ENCODE measurements at regions not wholly inside any gene's neighbourhood (a gene's known extent, or its start where the extent isn't known, plus 50 kb on each side); places are given as distances from the start of the nearest gene placed in this dataset.

DNA sequence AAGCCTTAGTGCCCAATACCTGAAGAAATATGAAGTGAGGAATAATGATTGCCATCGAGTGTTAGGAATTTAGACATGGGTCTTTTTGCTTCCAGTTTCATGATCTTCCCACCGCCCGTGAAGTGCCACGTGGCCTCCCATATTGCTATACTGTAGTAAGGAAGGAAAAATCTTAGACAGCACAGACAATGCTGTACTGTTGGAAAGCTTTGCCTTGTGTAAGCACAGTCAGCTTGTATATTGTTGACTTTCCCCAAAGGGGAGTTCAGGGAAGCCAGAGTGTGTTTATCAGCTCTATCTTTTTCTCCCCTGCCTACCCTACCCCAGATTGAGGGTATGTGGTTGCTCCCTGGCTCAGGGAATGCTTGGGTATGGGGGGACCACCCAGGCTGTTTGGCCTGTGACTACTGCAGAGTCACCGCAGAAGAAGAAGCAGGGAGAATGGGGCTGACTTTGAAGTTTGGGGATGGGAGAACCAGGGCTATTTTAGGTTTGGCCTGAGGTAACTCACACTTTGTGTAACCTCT is 161.8 kb upstream of the MEF2C start:
- DNase-seq: no peak

DNA sequence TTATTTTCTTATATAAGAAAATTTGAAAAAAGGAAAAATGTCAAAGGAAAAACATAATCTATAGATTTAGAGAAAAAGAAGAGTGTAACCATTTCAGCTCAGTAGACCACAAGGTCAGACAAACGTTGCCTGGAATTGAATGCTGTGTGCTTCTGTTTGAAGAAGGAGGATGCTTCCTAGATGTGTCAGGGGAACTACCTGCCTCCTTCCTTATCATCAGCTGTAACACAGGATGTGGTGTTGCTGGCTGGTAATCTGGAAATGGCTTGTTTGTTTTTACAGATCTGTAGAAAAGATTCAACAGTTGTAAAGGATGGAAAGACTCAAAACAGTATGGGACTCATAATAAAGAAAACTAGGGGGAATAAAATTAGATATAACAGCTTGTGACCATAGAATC is 160.7 kb upstream of the MEF2C start:
- peak; percentile 73 for DNase-seq

DNA sequence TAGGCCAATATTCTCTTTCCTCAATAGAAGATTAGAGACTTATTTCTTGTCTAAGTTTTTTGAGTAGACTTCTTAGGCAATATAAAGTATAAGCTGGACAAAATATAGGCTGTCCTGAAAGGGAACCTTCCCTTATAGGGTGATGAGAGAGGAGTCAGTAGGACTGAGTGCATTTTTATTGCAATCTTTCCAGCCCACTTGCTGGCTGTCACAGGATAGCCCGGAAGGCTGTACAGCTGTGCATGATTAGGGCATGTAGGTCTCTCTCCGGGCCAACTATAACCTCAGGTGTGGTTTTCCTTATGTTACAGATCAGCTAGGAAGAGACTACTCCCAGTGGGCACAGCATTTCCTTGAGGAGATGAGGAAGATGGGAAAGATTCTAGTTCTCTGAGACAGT is 159.8 kb upstream of the MEF2C start:
- DNase-seq: no peak

DNA sequence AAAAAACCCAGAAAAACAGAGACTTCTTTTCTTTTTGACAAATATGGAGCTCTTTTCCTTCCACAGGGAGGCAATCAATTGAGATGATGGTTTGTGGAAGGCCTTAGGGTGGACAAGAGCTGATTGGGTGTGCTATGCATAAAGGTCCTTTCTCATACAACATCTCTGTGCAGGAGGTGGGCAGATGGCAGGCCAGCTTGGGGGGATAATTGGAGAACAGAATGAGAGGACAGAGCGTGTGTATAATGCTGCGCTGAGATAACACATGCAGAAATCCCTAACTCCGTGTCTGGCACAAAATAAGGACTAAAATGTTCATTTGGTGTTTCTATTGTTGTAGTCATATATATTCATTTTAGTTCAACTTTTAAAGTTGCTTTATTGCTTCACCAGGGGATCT is 159.0 kb upstream of the MEF2C start:
- no peak for DNase-seq

DNA sequence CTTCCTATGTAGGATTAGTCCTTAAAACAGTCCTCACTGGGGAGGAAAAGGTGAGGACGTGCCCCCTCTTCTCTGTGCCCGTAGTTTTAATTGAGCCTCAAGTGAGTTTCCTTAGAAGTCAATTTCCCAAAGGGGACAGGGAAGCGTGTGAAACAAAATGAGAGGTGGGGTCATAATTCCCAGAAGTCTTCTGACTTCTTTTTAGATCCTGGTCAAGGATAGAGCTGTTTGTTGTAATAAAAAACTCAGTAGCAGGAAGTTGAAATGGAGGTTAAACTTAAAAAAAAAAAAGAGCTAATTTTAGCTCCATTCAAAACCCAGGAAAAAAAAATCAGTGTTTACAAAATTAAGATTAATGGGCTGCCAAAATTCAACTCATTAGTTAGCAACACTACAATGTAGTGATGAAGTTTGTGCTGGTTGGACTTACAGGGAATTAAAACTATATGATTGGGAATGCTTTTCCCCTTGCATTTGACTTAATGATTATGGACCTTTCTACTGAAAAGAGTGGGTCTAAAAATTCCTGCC is 158.3 kb upstream of the MEF2C start:
- DNase-seq: no peak

DNA sequence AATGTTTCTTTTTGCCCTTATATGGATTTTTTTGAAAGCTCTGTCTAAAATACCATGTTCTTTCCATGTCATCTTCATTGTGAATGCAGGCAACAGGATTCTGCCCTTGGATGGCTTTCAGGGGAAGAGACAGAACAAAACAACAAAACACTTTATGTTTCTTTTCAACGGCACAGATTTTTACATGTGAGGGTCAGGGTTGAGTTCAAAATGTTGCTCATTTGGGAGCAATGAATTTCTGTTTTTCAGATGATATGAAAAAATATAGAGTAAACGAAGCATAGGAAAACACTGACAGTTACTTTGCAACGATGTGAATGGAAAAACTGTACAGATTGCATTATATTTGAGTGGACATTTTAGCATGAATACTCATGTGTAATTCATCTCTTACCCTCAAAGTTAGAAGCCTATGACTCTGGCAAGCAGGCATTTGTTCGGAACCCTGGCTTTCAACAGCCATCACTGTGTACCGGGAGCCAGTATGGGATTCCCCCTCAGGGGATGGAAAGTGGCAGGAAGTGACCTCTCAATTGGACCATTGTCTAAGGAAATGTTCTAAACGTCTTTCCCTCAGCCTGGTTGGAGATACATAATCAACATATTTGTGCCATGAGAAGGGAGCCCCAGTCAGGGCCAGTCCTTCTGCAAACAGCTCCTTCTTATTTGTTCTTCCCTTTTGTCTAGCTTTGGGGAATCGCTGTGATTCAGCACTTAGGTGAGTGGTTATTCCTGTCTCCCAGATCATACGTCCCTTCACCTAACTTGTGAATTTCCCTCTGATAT is 153.9 kb upstream of the MEF2C start:
- peak; percentile 96 for DNase-seq

DNA sequence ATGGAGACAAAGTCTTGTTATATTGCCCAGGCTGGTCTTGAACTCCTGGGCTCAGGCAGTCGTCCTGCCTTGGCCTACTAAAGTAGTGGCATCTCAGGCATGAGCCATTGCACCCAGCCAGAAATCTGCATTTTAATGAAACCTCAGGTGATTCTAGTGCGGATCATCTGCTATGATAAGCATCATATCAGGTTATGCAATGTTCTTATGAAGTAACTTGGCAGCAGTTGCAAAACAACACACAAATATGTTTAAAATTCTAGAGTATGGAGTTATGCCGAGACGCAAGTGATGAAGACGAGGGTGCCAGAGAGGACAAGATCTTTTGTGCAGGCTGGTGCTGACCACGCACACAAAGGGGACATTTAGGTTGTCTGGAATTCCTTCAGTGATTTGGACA is 153.2 kb upstream of the MEF2C start:
- no peak for DNase-seq

DNA sequence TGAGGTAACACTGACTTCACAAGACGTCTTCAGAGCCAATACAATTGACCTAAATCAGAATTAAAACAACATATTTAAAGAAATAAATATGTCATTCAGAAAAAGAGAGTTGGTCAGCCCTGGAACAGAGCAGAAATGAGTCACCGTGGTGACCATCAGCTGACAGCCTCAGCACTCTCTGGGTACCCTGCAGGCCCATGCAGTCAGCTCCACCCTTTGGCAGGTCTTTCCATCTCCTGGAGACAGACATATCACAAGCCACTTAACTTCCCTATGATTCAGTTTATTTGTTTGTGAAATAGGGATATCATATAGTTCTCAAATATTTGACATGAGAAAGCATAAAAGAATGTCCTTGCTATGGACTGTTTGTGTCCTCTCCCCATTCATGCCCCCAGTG is 151.6 kb upstream of the MEF2C start:
- DNase-seq: no peak

DNA sequence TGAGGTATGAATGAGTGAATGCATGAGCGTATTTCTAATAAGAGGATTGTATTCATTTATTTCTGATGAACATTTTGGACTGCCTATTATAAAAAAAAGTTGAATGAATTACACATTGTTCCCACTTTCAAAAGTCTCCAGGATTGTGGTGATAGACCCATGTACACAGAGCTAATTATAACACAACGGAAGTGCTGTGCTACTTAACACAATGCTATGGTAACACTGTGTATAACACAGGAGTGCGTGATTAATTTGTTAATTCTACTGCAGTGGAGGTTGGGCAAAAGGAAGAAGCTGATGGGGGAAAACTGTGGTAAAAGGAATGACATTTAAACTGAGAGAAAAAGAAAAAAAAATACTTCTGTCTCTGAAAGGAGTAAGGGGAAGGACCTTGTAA is 147.8 kb upstream of the MEF2C start:
- no peak for DNase-seq

DNA sequence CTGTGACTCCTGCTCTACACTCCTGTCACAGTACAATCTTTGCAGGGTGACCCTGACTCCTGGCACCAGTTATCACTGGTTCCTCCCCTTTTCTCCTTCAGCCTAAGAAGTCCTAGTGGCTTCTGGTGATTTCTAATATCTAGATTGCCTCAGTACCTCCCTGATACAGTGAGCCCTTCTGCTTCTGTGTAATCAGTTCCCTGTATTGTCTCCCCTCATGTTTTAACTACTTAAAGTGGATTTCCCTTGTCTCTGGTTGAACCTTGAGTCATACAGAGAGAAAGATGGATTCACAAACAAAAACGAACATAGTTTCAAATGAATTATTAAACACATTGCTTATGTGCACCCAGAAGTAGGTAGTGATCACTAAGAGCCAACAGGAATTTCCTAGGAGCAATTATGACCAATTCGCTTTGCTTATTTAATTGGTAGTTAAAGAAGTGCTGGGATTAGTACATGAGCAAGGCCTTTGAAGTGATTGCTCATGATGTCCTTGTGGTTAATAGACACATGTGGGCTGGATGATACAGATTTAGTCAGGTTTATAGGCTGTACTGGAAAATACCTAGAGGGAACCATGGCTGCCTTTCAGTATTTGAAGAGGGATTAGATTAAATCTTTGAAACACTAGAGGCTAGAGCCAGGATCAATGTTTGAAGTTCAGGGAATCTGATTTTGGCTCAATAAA is 145.8 kb upstream of the MEF2C start:
- DNase-seq: no peak

DNA sequence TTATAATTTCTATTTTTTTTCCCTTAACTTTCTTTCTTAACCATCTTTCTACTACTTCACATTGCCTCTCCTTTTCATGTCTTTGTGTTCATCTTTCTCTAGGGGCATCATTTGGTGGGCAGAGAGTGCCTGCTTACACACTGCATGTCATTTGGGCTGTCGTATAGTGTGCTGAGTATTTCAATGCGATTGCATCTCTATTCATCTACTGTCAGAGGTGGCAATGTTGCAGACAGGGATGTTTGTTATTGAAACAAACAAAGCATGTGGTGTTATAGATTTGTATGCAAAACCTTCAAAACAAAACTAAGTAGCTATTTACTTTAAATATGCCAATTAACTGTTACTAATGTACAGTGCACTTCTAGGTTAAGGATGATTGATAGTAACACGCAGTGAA is 141.1 kb upstream of the MEF2C start:
- no peak for DNase-seq

DNA sequence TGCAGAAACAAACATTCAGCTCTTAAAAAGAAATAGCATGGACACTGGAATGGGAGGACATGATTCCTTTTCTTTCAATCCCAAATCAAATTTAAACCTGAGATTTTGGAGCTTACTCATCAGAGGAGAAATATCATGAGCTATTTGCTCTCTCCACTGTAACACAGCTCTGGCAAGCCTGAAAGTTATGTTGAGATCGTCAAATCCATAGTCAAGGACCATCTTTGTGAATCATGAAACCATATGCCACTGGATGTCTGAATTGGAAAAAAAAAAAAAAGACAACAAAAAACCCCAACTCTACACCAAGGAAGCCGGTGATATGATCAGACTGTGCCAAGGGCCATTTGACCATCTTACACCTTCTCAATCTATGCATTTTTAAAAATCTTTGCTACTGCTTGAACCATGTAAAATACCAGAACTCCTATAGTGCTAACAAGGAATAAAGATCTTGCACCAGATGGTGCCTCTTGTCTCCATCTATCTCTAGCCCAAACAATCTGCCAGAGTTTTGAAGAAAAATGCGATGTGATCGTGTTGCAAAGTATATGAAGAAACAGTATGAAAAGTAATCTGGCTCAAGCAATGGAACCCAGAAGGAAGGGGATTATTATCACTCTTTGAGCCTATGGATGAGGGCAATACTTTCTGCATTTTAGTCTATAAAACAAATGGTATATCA is 138.1 kb upstream of the MEF2C start:
- DNase-seq: no peak

DNA sequence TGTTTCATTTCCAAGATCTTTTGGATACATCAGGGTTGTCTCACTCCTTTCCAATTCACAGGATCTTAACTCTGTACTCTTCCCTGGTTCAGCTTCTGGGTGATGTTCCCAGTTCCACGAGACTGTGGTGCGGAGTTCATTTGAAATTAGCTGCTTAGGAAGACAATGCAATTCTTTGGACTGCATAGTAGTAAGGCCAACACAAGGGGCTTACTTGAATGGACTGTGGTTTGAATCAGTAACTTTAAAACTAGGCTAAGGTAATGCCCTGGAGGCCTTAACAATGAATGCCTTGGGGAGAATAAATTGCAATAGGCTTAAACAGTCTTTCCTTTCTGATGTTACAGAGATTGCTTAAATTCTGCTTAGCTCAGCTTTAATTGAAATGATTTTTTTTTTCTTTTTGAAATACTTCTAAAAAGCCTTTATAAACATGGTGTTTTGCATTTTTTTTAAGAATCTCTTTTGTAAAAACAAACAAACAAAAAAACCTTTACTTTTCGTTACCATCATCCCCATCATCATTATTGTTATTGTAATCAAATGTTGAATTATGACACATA is 133.8 kb upstream of the MEF2C start:
- no peak for DNase-seq

DNA sequence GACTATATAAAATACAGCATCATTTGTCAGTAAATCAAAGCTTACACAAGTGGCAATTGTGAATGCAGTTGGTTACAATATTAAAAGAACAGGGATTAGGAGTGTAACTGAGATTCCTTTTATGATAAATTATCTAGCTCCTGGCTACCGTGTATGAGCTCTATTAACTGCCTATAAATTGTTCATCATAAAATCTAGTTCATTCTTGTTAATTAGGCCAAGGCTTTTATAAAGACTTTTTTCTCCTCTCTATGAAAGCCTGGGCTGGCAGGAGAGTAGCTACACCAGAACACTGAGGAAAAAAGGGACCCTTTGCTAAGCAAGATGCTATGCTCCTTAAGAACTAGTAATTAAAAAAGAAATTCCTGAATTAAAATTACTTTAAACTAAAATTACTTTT is 132.4 kb upstream of the MEF2C start:
- no peak for DNase-seq

DNA sequence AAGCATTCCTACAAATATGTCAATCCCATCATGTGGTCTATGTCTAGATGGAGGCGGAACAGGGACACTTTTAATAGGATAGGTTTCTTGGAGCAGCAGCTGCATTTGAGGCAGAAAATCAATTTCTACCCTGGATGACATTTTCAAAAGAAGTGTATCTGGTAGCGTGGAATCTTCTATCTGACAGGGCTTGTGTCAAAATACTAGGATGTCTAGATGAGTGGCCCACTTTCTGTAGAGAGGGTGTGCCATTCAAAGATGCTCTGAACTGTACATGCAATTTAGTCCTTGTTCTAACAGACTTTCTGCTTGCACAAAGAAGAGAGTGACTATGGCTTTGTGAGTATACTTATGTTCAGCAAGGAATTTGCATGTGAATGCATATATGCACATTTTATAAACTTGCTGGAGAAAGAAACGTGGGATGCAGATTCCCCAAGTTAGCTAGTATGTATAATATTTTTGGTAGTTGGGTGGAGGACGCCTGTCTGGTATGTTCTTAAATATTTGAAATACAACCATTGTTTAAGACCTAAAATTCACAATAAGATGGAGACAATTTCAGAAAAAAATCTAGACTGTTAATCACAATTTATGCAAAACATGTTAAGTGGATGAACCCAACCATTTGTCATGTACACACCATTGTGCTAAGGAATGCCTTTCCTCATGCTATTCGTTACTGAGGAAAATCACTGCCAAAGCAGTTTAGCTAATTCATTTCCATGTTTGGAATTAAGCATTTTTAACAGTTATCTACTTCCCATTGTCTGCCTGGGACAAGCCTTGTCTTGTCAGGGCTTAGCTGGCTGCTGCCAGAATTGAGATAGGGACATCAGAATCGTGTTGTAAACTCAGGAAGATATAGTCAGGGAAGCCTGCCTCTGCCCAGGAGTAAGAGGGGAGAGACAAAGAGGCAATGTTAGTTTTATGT is 129.1 kb upstream of the MEF2C start:
- DNase-seq: no peak

DNA sequence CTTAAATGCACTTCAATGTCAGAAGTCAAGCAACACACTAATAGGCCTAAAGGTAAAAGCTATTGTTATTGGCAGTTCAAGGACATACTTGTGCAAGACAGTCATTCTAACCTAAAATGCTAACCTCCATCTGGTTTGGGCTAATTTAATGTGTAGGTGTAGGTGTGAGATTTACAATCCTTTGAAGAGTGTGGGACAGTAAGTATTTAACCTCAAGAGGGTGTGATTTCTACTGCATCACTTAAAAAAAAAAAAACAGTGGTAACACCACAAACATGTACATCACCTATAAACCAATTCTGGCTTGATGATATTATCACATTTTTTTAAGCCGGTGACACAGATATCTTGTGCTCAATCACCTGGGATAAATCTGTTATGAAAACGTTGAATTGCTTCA is 127.5 kb upstream of the MEF2C start:
- DNase-seq: no peak

DNA sequence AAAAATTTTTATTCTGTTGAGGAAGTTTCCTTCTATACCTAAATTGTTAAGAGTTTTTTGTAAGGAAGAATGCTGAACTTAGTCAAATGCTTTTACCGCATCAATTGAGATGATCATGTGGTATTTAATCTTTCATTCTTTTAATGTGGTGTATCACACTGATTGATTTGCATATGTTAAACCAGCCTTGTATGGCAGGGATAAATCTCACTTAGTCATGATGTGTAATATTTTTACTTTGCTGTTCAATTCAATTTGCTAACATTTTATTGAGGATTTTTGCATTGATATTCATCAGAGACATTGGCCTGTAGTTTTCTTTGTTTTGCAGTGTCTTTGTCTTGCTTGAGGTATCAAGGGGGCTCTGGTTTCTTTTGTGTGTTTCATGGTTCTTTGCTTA is 125.3 kb upstream of the MEF2C start:
- no peak for DNase-seq

DNA sequence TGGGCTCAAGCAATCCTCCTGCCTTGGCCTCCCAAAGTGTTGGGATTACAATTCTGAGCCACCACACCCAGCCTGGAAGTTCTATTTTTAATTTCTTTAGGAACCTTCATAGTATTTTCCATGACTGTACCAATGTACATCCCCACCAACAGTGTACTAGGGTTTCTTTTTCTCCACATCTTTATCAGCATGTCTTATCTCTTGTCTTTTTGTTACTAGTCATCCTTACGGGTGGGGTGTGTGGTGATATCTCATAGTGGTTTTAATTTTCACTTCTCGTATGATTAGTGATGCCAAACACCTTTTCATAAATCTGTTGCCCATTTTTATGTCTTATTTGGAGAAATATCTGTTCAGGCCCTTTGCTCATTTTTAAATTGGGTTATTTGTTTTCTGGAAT is 123.0 kb upstream of the MEF2C start:
- no peak for DNase-seq

DNA sequence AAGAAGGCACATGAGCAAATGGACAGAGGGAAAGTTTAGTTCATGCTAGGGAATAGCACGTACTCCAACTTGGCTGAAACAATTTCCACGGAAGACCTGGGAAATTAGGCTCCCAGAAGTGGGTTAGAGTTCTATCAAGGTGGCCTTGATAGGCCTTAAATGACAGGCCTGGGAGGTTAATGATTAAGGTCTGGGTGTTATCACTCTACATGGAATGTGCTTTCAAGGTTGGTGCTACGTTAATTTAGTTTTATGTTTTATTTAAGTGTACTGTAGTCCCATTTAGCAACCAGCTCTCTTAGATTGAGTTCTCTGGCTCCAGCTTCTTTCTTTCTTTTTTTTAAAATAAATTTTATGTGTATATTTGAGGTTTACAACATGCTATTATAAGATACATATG is 121.4 kb upstream of the MEF2C start:
- no peak for DNase-seq

DNA sequence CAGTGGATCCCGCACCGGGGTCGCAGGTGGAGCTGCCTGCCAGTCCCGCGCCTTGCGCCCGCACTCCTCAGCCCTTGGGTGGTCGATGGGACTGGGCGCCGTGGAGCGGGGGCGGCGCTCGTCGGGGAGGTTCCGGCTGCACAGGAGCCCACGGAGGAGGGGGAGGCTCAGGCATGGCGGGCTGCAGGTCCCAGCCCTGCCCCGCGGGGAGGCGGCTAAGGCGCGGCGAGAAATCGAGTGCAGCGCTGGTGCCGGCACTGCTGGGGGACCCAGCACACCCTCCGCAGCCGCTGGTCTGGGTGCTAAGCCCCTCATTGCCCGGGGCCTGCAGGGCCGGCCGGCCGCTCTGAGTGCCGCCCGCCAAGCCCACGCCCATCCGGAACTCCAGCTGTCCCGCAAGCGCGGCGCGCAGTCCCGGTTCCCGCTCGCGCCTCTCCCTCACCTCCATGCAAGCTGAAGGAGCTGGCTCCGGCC is 120.6 kb upstream of the MEF2C start:
- no peak for DNase-seq

DNA sequence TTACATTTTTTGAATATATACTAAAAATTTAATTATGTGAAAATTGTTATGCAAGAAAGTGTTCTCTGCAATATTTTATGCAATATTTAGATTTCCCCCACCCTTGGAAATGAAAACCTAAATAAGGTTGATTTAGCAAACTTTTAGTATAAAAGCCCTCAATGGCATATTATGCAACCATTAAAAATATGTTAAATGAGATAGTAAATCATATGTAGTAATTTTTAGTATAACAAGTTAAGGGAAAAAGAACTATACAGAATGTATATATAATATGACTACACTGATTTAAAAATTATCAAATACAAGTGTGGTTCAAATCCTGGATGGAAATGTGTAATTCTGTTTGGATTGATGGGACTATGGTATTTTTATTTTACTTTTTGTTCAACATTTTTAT is 116.9 kb upstream of the MEF2C start:
- no peak for DNase-seq

DNA sequence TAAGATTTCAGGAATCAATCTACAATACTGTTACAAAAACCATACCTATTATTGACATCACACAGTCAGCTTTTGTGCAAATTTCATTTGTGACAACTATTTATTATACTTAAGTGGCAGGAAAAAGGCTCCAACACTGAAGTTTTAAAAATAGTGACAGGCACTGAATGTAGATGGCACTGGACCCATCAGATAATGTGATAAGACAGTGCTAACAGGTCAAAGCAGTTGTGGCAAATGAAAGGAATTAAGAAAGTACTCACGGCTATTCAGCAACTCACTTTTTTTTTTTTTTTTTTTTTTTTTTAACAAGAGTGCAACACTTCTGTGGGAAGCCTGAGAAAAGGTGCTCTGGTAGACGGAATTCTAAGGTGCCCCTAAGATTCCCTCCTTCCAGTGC is 115.0 kb upstream of the MEF2C start:
- no peak for DNase-seq

Measured in islet precursor cell (in vitro differentiated cells).